Loucy (cell line): ENCODE measurements at regions not wholly inside any gene's neighbourhood (a gene's known extent, or its start where the extent isn't known, plus 50 kb on each side); places are given as distances from the start of the nearest gene placed in this dataset.
"Not testable (repeated sequence)": the region's sequence is repeated elsewhere in the genome, so short reads cannot be mapped to it uniquely, and the experiment has no call there.

Experiments
- H2AFZ ChIP-seq: fragments of 200-600 bp; sonication (generic); 2 replicates; pipeline ENCODE4 v1.6.0; 2016; ENCODE audit warnings: antibody characterized with exemption, mild to moderate bottlenecking, low read length, moderate library complexity
- H3F3A ChIP-seq: fragments of 200-600 bp; 2 replicates; pipeline ENCODE4 v1.6.0; 2016; ENCODE audit warnings: antibody characterized with exemption, low read depth, mild to moderate bottlenecking
- H3K27me3 ChIP-seq: fragments of 200-600 bp; sonication (generic); 2 replicates; pipeline ENCODE4 v1.6.1; 2014; ENCODE audit warnings: low read length, mild to moderate bottlenecking; ENCODE audit not compliant: insufficient read depth, poor library complexity, severe bottlenecking
- H3K36me3 ChIP-seq: fragments of 200-600 bp; sonication (generic); 2 replicates; pipeline ENCODE4 v1.6.1; 2016; ENCODE audit warnings: low read length; ENCODE audit not compliant: insufficient read depth
- H3K4me1 ChIP-seq: fragments of 200-600 bp; sonication (generic); 2 replicates; pipeline ENCODE4 v1.5.1; 2014; ENCODE audit warnings: low read length, mild to moderate bottlenecking; ENCODE audit not compliant: insufficient read depth, poor library complexity, severe bottlenecking
- H3K4me2 ChIP-seq: fragments of 200-600 bp; sonication (generic); 2 replicates; pipeline ENCODE4 v1.6.0; 2014; ENCODE audit warnings: antibody characterized with exemption, low read length, low read depth, mild to moderate bottlenecking; ENCODE audit not compliant: poor library complexity, severe bottlenecking
- H3K4me3 ChIP-seq: fragments of 200-600 bp; sonication (generic); 2 replicates; pipeline ENCODE4 v1.5.1; 2014; ENCODE audit warnings: low read length, mild to moderate bottlenecking, mixed read lengths; ENCODE audit not compliant: poor library complexity, severe bottlenecking
- H3K79me2 ChIP-seq: fragments of 200-600 bp; sonication (generic); 2 replicates; pipeline ENCODE4 v1.6.1; 2014; ENCODE audit warnings: low read length; ENCODE audit not compliant: insufficient read depth
- H3K9ac ChIP-seq: fragments of 200-600 bp; sonication (generic); 2 replicates; pipeline ENCODE4 v1.6.0; 2014; ENCODE audit warnings: mild to moderate bottlenecking, low read depth, low read length, moderate library complexity; ENCODE audit not compliant: poor library complexity, severe bottlenecking
- H3K9me2 ChIP-seq: fragments of 200-600 bp; sonication (generic); replicated peaks from 2 replicates; pipeline ENCODE4 v1.6.1; 2016; ENCODE audit warnings: low read depth, low read length, mixed read lengths
- H3K9me3 ChIP-seq: fragments of 200-600 bp; sonication (generic); 2 replicates; pipeline ENCODE4 v1.6.1; 2014; ENCODE audit warnings: mild to moderate bottlenecking, antibody characterized with exemption, low read length, low read depth; ENCODE audit not compliant: insufficient read depth
- H4K20me1 ChIP-seq: fragments of 200-600 bp; sonication (generic); 2 replicates; pipeline ENCODE4 v1.6.0; 2014; ENCODE audit warnings: antibody characterized with exemption, low read length, mild to moderate bottlenecking; ENCODE audit not compliant: insufficient read depth, poor library complexity, severe bottlenecking
- EZH2phosphoT487 ChIP-seq: fragments of 200-600 bp; IDR thresholded peaks from 2 replicates; pipeline ENCODE4 v1.6.1; 2018; ENCODE audit warnings: antibody characterized with exemption, mild to moderate bottlenecking, moderate library complexity, borderline replicate concordance
- TF ChIP-seq, protein P1 (sequence below): fragments of 200-600 bp; sonication (generic); conservative IDR thresholded peaks from 2 replicates; pipeline ENCODE4 v1.5.1; 2014; ENCODE audit warnings: mild to moderate bottlenecking, antibody characterized with exemption, low read length

DNA sequence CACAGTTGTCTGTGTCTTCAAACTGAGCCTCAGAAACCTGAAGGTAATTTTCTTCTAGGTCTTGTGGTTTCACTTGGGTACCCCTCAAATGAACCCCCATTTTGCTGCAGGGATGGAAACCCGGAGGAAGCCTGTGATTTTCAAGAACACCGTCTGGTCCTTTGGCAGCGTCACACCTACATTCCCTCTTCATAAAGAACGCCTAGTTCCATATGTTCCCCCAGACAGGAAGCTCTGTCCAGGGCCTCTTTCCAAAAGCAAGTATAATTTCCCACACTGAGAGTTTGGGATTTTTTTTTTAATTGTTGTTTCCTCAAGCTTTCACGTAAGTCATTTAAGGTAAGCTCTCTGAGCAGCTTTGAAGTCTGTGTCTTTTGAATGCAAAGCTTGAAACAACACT lies 515.0 kb downstream of the TMEM114 start:
- Histone ChIP-seq H3K9me3 (no peaks in the 10 kb centered on the region), H4K20me1 (no peaks in the 10 kb centered on the region), H3K4me1 (no peaks in the 10 kb centered on the region), H3K27me3 (no peaks in the 10 kb centered on the region), H3K4me3 (no peak overlapping the region), H3K79me2 (no peaks in the 10 kb centered on the region), H3K9ac (no peak overlapping the region), H2AFZ (no peak overlapping the region), H3K36me3 (no peaks in the 10 kb centered on the region), H3K4me2 (no peak overlapping the region), H3F3A (no peaks in the 10 kb centered on the region), H3K9me2 (no peaks in the 10 kb centered on the region)
- no peak for TF ChIP-seq EZH2phosphoT487
- TF ChIP-seq, protein P1, sequence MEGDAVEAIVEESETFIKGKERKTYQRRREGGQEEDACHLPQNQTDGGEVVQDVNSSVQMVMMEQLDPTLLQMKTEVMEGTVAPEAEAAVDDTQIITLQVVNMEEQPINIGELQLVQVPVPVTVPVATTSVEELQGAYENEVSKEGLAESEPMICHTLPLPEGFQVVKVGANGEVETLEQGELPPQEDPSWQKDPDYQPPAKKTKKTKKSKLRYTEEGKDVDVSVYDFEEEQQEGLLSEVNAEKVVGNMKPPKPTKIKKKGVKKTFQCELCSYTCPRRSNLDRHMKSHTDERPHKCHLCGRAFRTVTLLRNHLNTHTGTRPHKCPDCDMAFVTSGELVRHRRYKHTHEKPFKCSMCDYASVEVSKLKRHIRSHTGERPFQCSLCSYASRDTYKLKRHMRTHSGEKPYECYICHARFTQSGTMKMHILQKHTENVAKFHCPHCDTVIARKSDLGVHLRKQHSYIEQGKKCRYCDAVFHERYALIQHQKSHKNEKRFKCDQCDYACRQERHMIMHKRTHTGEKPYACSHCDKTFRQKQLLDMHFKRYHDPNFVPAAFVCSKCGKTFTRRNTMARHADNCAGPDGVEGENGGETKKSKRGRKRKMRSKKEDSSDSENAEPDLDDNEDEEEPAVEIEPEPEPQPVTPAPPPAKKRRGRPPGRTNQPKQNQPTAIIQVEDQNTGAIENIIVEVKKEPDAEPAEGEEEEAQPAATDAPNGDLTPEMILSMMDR: no peak

DNA sequence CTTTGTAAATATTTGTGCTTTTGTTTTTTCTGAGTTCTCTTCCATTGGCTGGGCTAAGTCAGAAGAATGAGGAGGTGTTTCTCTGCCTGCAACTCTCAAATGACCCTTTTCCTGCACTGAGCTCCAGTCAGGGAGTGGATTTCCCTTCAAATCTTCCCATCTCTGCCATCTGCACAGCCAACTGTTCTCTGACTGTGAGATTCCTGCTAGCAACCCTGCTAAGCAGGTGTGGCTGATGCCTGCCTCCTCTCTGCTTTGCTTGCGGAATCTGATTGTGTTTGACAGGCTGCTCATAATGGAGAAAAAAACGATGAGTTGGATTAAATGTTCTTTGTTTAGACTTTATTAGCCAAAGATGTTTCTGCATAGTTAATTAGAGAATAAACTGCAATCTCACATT lies 519.8 kb downstream of the TMEM114 start:
- no peaks in the 10 kb centered on the region for H3K36me3 ChIP-seq
- H3K4me1 ChIP-seq: no peaks in the 10 kb centered on the region
- H3K4me3 ChIP-seq: no peak overlapping the region
- H3F3A ChIP-seq: no peaks in the 10 kb centered on the region
- H3K9me2 ChIP-seq: no peaks in the 10 kb centered on the region
- H3K79me2 ChIP-seq: no peaks in the 10 kb centered on the region
- H3K9ac ChIP-seq: no peak overlapping the region
- H2AFZ ChIP-seq: no peak overlapping the region
- no peaks in the 10 kb centered on the region for H4K20me1 ChIP-seq
- no peaks in the 10 kb centered on the region for H3K9me3 ChIP-seq
- no peaks in the 10 kb centered on the region for H3K27me3 ChIP-seq
- no peak overlapping the region for H3K4me2 ChIP-seq
- TF ChIP-seq EZH2phosphoT487: no peak
- TF ChIP-seq, protein P1: no peak

DNA sequence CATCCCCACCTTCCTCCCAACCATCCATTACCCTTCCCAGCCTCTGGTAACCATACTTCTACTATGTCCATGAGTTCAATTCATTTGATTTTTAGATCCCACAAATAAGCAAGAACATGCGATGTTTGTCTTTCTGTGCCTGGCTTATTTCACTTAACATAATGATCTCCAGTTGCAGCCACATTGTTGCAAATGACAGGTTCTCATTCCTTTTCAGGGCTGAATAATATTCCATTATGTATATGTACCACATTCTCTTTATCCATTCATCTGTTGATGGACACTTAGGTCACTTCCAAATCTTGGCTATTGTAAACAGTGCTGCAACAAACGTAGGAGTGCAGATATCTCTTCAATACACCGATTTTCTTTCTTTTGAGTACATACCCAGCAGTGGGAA lies 522.1 kb downstream of the TMEM114 start:
- not testable (repeated sequence) for H3K79me2 ChIP-seq, H3K9me3 ChIP-seq, H3K27me3 ChIP-seq, H3K4me2 ChIP-seq, H3K9me2 ChIP-seq, H2AFZ ChIP-seq, H3K4me3 ChIP-seq, H3K4me1 ChIP-seq, H3K9ac ChIP-seq, H4K20me1 ChIP-seq, H3F3A ChIP-seq, H3K36me3 ChIP-seq

DNA sequence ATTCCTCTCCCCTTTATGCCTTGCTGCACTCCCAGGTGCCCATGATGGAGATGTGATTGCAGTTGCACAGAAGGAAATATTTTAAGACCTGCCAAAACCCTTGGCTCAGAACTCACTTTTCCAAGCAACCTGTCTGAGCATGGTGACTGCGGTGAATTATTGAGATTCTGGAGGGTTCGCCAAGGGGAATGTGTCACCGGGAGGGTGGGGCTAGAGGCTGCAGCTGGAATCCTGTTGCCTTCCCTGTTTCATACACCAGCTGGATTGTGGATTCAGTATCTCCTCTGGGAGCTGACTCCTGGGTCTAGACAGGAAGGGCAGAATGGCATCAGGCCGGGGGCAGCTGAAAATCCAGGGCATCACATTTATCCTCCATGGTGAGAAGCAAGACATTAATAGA lies 527.2 kb downstream of the TMEM114 start:
- no peaks in the 10 kb centered on the region for H3K9me3 ChIP-seq
- H3K36me3 ChIP-seq: no peaks in the 10 kb centered on the region
- no peaks in the 10 kb centered on the region for H3K9me2 ChIP-seq
- no peaks in the 10 kb centered on the region for H3K79me2 ChIP-seq
- H3F3A ChIP-seq: no peaks in the 10 kb centered on the region
- no peak overlapping the region for H3K4me2 ChIP-seq
- TF ChIP-seq EZH2phosphoT487: no peak
- TF ChIP-seq, protein P1: no peak
- no peak overlapping the region for H2AFZ ChIP-seq
- H3K9ac ChIP-seq: no peak overlapping the region
- no peaks in the 10 kb centered on the region for H3K4me1 ChIP-seq
- H3K27me3 ChIP-seq: no peaks in the 10 kb centered on the region
- no peak overlapping the region for H3K4me3 ChIP-seq
- no peaks in the 10 kb centered on the region for H4K20me1 ChIP-seq
